ENCODE measurements at regions not wholly inside any gene's neighbourhood (a gene's known extent, or its start where the extent isn't known, plus 50 kb on each side); places are given as distances from the start of the nearest gene placed in this dataset.

DNA sequence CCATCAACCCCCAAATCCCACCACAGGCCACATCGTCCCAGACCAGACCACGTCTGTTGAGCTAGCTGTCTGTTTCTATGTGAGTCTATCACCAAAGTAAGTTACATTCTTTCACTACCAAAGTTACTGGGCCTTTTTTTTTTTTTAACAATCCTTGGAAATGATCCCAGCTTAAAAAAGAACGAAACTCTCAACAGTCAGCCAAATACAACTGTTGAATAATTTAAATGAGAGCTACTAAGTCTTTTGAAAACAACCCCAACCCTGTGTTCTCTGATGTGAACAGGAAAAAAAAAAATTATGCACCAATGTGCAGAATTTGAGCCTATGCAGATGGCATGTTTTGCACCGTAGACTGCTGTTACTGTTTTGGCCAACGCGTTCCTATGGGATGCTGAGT is 134.0 kb upstream of the ETS2 start:
- Histone ChIP-seq H3K9me3 (ENCODE audit: control insufficient read depth, low read depth, low read length) (no peaks in the 10 kb centered on the region), H3K27me3 (ENCODE audit: control insufficient read depth, insufficient read depth, low read length) (no peaks in the 10 kb centered on the region), H3K27ac (ENCODE audit: low read length) (no peak overlapping the region), H3K4me1 (ENCODE audit: control insufficient read depth, low read depth, low read length) (no peaks in the 10 kb centered on the region), H3K36me3 (ENCODE audit: control insufficient read depth, low read depth, low read length) (no peaks in the 10 kb centered on the region), H3K9ac (ENCODE audit: low read length) (no peak overlapping the region), H3K4me3 (ENCODE audit: low read length) (no peak overlapping the region)

DNA sequence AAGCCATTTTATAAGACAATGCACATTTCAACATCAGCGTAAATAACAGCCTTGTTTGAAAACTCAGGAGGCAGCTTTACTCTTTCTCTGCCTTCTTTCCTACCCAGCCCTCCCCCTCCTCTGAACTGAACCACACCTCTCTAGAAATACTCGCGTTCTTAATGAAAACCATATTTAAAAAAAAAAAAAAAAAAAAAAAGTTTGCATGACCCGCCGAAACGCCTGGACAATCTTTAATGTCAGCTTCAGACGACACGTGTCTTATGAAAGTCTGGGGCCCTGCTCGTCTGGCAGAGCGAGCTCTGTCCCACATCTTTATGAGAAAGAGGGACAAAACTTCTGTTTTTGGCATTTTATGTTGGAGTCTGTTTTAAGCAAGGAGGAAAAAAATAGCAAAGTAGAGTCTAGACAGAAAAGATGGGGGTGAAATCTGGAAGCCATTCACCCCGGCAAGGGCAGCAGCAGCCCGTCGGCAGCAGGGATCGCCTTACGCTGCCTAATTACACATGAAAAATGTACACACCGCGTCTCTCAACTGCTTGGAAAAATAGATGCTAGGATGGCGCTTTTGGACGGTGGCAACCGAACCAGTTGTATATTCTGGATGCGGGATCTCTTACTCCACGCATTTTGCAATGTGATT is 130.4 kb upstream of the ETS2 start:
- no peak overlapping the region for H3K27ac ChIP-seq (ENCODE audit: low read length)
- no peaks in the 10 kb centered on the region for H3K27me3 ChIP-seq (ENCODE audit: control insufficient read depth, insufficient read depth, low read length)

GRCh38 chr21:38678827-38679226 is 126.9 kb upstream of the ETS2 start:
- Histone ChIP-seq H3K9ac (ENCODE audit: low read length) (no peak overlapping the region), H3K36me3 (ENCODE audit: control insufficient read depth, low read depth, low read length) (no peaks in the 10 kb centered on the region), H3K27ac (ENCODE audit: low read length) (no peak overlapping the region), H3K9me3 (ENCODE audit: control insufficient read depth, low read depth, low read length) (no peaks in the 10 kb centered on the region), H3K27me3 (ENCODE audit: control insufficient read depth, insufficient read depth, low read length) (no peaks in the 10 kb centered on the region), H3K4me1 (ENCODE audit: control insufficient read depth, low read depth, low read length) (no peaks in the 10 kb centered on the region), H3K4me3 (ENCODE audit: low read length) (no peak overlapping the region)

More for the DNA sequence above, 130.4 kb upstream of the ETS2 start:
- Histone ChIP-seq H3K4me1 (ENCODE audit: control insufficient read depth, low read depth, low read length) (no peaks in the 10 kb centered on the region), H3K9ac (ENCODE audit: low read length) (no peak overlapping the region), H3K9me3 (ENCODE audit: control insufficient read depth, low read depth, low read length) (no peaks in the 10 kb centered on the region), H3K4me3 (ENCODE audit: low read length) (no peak overlapping the region), H3K36me3 (ENCODE audit: control insufficient read depth, low read depth, low read length) (no peaks in the 10 kb centered on the region)

DNA sequence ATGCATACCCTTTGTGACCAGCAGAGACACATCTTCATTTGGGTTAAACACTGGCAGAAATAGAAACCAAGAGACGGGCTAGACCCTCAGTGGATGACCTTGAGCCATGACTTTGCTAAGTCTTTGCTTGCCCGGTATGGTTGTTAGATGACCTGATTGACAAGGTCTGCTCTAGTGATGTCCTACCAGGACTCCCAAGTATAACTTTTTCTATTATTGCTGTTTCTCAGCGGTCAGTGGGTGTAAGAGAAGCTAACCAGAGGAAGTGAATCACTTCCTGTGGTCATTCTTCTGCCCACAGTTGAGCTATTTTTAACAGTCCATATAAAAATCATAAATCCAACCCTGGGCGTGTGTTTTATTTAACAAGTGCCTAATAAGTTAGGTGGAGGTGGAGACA is 126.2 kb upstream of the ETS2 start:
- H3K27ac ChIP-seq (ENCODE audit: low read length): no peak overlapping the region
- H3K9me3 ChIP-seq (ENCODE audit: control insufficient read depth, low read depth, low read length): no peaks in the 10 kb centered on the region
- H3K4me3 ChIP-seq (ENCODE audit: low read length): no peak overlapping the region

GRCh38 chr21:38680401-38680800 is 125.3 kb upstream of the ETS2 start:
- Histone ChIP-seq H3K9me3 (ENCODE audit: control insufficient read depth, low read depth, low read length) (no peaks in the 10 kb centered on the region), H3K9ac (ENCODE audit: low read length) (no peak overlapping the region), H3K4me3 (ENCODE audit: low read length) (no peak overlapping the region), H3K4me1 (ENCODE audit: control insufficient read depth, low read depth, low read length) (no peaks in the 10 kb centered on the region), H3K27me3 (ENCODE audit: control insufficient read depth, insufficient read depth, low read length) (no peaks in the 10 kb centered on the region), H3K36me3 (ENCODE audit: control insufficient read depth, low read depth, low read length) (no peaks in the 10 kb centered on the region), H3K27ac (ENCODE audit: low read length) (no peak overlapping the region)

More for the DNA sequence above, 126.2 kb upstream of the ETS2 start:
- no peaks in the 10 kb centered on the region for H3K36me3 ChIP-seq (ENCODE audit: control insufficient read depth, low read depth, low read length)
- no peaks in the 10 kb centered on the region for H3K4me1 ChIP-seq (ENCODE audit: control insufficient read depth, low read depth, low read length)
- no peaks in the 10 kb centered on the region for H3K27me3 ChIP-seq (ENCODE audit: control insufficient read depth, insufficient read depth, low read length)
- no peak overlapping the region for H3K9ac ChIP-seq (ENCODE audit: low read length)

DNA sequence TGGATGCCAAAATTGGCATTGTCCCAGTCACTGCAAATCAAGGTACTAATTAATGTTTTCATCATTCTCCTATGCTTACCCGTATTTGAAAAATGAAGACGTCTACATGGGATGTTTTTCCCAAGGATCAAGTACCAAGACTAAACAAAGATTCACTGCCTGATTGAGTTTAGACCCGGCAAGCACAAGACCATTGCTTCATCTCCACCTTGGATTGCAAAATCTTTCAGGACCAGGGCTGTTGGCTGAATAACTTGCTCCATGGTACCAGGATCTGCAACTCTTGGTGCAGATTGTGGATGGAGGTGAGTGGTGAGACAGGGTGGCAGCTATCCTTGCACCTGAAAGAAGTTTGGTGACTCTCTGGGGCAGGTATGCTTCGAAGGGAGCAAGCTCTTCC is 122.5 kb upstream of the ETS2 start:
- H3K27me3 ChIP-seq (ENCODE audit: control insufficient read depth, insufficient read depth, low read length): no peaks in the 10 kb centered on the region
- no peaks in the 10 kb centered on the region for H3K9me3 ChIP-seq (ENCODE audit: control insufficient read depth, low read depth, low read length)
- no peak overlapping the region for H3K9ac ChIP-seq (ENCODE audit: low read length)

DNA sequence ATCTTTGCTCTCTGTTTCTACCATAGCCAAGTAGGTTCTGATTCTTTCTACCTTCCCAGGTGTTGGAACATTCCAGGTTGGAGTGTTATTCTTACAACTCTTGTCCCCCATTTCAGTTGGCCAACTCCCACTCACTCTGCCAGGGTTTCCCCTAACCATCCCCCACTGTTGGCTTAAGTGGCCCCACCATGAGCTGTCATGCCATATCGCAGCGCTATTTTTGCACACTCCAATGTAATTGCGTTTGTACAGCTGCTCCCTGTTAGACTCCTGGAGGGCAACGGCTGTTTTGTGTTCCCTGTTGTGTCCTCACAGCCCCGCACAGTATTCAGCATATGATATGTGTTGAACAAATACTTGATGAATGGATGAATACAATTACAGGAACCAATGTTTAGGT is 117.7 kb upstream of the ETS2 start:
- Histone ChIP-seq H3K9me3 (ENCODE audit: control insufficient read depth, low read depth, low read length) (no peaks in the 10 kb centered on the region), H3K27me3 (ENCODE audit: control insufficient read depth, insufficient read depth, low read length) (no peaks in the 10 kb centered on the region), H3K4me1 (ENCODE audit: control insufficient read depth, low read depth, low read length) (no peaks in the 10 kb centered on the region), H3K9ac (ENCODE audit: low read length) (no peak overlapping the region), H3K4me3 (ENCODE audit: low read length) (no peak overlapping the region), H3K36me3 (ENCODE audit: control insufficient read depth, low read depth, low read length) (no peaks in the 10 kb centered on the region), H3K27ac (ENCODE audit: low read length) (no peak overlapping the region)

More for the DNA sequence above, 122.5 kb upstream of the ETS2 start:
- Histone ChIP-seq H3K4me1 (ENCODE audit: control insufficient read depth, low read depth, low read length) (no peaks in the 10 kb centered on the region), H3K4me3 (ENCODE audit: low read length) (no peak overlapping the region), H3K27ac (ENCODE audit: low read length) (no peak overlapping the region), H3K36me3 (ENCODE audit: control insufficient read depth, low read depth, low read length) (no peaks in the 10 kb centered on the region)

- Histone ChIP-seq H3K4me3 (ENCODE audit: low read length) (no peak overlapping the region), H3K4me1 (ENCODE audit: control insufficient read depth, low read depth, low read length) (no peaks in the 10 kb centered on the region), H3K36me3 (ENCODE audit: control insufficient read depth, low read depth, low read length) (no peaks in the 10 kb centered on the region), H3K9me3 (ENCODE audit: control insufficient read depth, low read depth, low read length) (no peaks in the 10 kb centered on the region), H3K27ac (ENCODE audit: low read length) (no peak overlapping the region), H3K27me3 (ENCODE audit: control insufficient read depth, insufficient read depth, low read length) (no peaks in the 10 kb centered on the region), H3K9ac (ENCODE audit: low read length) (no peak overlapping the region)
Measured at GRCh38 chr21:38691631-38692030, 114.1 kb upstream of the ETS2 start.

- H3K9ac ChIP-seq (ENCODE audit: low read length): no peak overlapping the region
- no peak overlapping the region for H3K27ac ChIP-seq (ENCODE audit: low read length)
- no peaks in the 10 kb centered on the region for H3K27me3 ChIP-seq (ENCODE audit: control insufficient read depth, insufficient read depth, low read length)
- H3K9me3 ChIP-seq (ENCODE audit: control insufficient read depth, low read depth, low read length): no peaks in the 10 kb centered on the region
- no peaks in the 10 kb centered on the region for H3K36me3 ChIP-seq (ENCODE audit: control insufficient read depth, low read depth, low read length)
- no peak overlapping the region for H3K4me3 ChIP-seq (ENCODE audit: low read length)
- H3K4me1 ChIP-seq (ENCODE audit: control insufficient read depth, low read depth, low read length): no peaks in the 10 kb centered on the region
Measured at GRCh38 chr21:38696579-38696978, 109.2 kb upstream of the ETS2 start.

GRCh38 chr21:38699048-38699447 is 106.7 kb upstream of the ETS2 start:
- Histone ChIP-seq H3K27me3 (ENCODE audit: control insufficient read depth, insufficient read depth, low read length) (no peaks in the 10 kb centered on the region), H3K9ac (ENCODE audit: low read length) (no peak overlapping the region), H3K27ac (ENCODE audit: low read length) (no peak overlapping the region), H3K4me3 (ENCODE audit: low read length) (no peak overlapping the region), H3K36me3 (ENCODE audit: control insufficient read depth, low read depth, low read length) (no peaks in the 10 kb centered on the region), H3K4me1 (ENCODE audit: control insufficient read depth, low read depth, low read length) (no peaks in the 10 kb centered on the region), H3K9me3 (ENCODE audit: control insufficient read depth, low read depth, low read length) (no peaks in the 10 kb centered on the region)

- Histone ChIP-seq H3K27me3 (ENCODE audit: control insufficient read depth, insufficient read depth, low read length) (no peaks in the 10 kb centered on the region), H3K36me3 (ENCODE audit: control insufficient read depth, low read depth, low read length) (no peaks in the 10 kb centered on the region), H3K4me3 (ENCODE audit: low read length) (no peak overlapping the region), H3K9me3 (ENCODE audit: control insufficient read depth, low read depth, low read length) (no peaks in the 10 kb centered on the region), H3K27ac (ENCODE audit: low read length) (no peak overlapping the region), H3K9ac (ENCODE audit: low read length) (no peak overlapping the region), H3K4me1 (ENCODE audit: control insufficient read depth, low read depth, low read length) (no peaks in the 10 kb centered on the region)
Measured at GRCh38 chr21:38702196-38702595, 103.5 kb upstream of the ETS2 start.

DNA sequence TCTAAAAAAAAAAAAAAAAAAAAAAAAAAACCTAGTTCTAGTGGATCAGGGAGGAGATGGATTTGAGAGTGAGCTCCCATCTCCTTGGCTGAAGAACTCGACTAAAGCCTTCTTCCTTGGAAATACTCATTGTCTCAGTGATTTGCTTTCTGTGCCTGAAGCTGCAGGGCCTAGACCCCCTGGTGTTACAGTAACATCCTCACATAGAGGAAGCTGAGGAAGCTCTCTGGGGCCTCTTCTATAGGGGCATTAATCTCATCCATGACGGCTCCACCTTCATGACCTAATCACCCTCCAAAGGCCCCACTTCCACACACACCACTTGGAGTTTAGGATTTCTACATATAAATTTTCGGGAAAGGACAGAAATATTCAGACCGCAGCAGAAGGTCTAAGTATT is 95.9 kb upstream of the ETS2 start:
- peaks cover 2% of the 10 kb centered on the region for H3K4me1 ChIP-seq (ENCODE audit: control insufficient read depth, low read depth, low read length)
- no peaks in the 10 kb centered on the region for H3K9me3 ChIP-seq (ENCODE audit: control insufficient read depth, low read depth, low read length)
- H3K36me3 ChIP-seq (ENCODE audit: control insufficient read depth, low read depth, low read length): no peaks in the 10 kb centered on the region
- no peak overlapping the region for H3K27ac ChIP-seq (ENCODE audit: low read length)
- no peak overlapping the region for H3K4me3 ChIP-seq (ENCODE audit: low read length)
- no peak overlapping the region for H3K9ac ChIP-seq (ENCODE audit: low read length)
- no peaks in the 10 kb centered on the region for H3K27me3 ChIP-seq (ENCODE audit: control insufficient read depth, insufficient read depth, low read length)

All from iPS-18a (cell line).